Right lobe of liver (tissue), 4 donors: ENCODE measurements at regions not wholly inside any gene's neighbourhood (a gene's known extent, or its start where the extent isn't known, plus 50 kb on each side); places are given as distances from the start of the nearest gene placed in this dataset.

ENCODE experiments used
- CTCF ChIP-seq, 4 donors: fragments of 200-600 bp in 3 of 4; fragments of 450-650 bp in 1 of 4; IDR thresholded peaks; one replicate each; pipeline versions ENCODE4 v1.5.1 to v1.8.0; 2016 to 2022; ENCODE audit warnings: antibody characterized with exemption in 4 of 4, mild to moderate bottlenecking in 2 of 4
- POLR2A ChIP-seq: fragments of 450-650 bp; IDR thresholded peaks from one replicate; pipeline ENCODE4 v1.6.1; 2017; ENCODE audit warnings: antibody characterized with exemption, mild to moderate bottlenecking
- donor health status: DM: no; HTN: no; CAD: no.
- donor health status: DM: no; HTN: no; CAD: no.
- donor health status: DM: no; HTN: yes; CAD: no.

DNA sequence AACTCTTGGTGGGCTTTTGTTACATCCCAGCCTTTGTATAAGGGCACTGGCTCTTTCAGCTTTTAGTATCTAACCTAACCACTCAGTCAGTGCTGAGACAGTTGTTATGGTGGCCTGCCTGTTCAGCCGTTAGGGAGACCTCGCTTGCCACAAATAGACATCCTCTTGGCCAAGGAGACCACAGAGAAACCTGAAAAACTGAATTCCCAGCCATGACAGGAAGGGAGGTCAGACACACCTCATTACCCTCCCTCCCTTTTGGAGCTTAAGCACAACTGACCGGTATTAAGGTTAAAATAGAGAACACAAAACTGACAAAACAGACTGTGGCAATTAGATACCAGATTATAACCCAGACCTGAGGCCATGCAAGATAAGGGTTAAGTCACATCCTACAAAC, 1639.3 kb downstream of the RPA4 start:
- TF ChIP-seq CTCF (IDR thresholded peaks at IDR 0.05) = no peak
- TF ChIP-seq POLR2A = no peak
